Renal pelvis (tissue), 1 donor: ENCODE measurements at regions not wholly inside any gene's neighbourhood (a gene's known extent, or its start where the extent isn't known, plus 50 kb on each side); places are given as distances from the start of the nearest gene placed in this dataset.

Source experiments
- DNase-seq: peaks from one replicate; pipeline ENCODE4 v3.0.0-alpha.2; 2013

- no peak for DNase-seq
Observed at GRCh38 chr18:42137693-42138375, 182.8 kb downstream of the PIK3C3 start.

- no peak for DNase-seq
Observed at GRCh38 chr18:42141439-42141838, 186.4 kb downstream of the PIK3C3 start.

GRCh38 chr18:42155024-42155423, 200.0 kb downstream of the PIK3C3 start:
- no peak for DNase-seq

GRCh38 chr18:42156281-42156680, 201.2 kb downstream of the PIK3C3 start:
- DNase-seq = no peak

GRCh38 chr18:42157420-42157819, 202.4 kb downstream of the PIK3C3 start:
- no peak for DNase-seq

- DNase-seq = no peak
Observed at GRCh38 chr18:42157878-42158277, 202.8 kb downstream of the PIK3C3 start.

- DNase-seq = no peak
Observed at GRCh38 chr18:42159146-42159545, 204.1 kb downstream of the PIK3C3 start.

- no peak for DNase-seq
Observed at GRCh38 chr18:42163321-42163720, 208.3 kb downstream of the PIK3C3 start.

GRCh38 chr18:42164556-42164955, 209.5 kb downstream of the PIK3C3 start:
- DNase-seq = no peak

- no peak for DNase-seq
Observed at GRCh38 chr18:42165922-42166513, 211.0 kb downstream of the PIK3C3 start.

- no peak for DNase-seq
Observed at GRCh38 chr18:42168487-42168886, 213.5 kb downstream of the PIK3C3 start.

GRCh38 chr18:42168907-42169306, 213.9 kb downstream of the PIK3C3 start:
- DNase-seq = no peak

- peak; percentile 50 for DNase-seq
Observed at GRCh38 chr18:42174909-42175308, 219.9 kb downstream of the PIK3C3 start.

- no peak for DNase-seq
Observed at GRCh38 chr18:42176599-42176998, 221.6 kb downstream of the PIK3C3 start.

GRCh38 chr18:42177390-42177789, 222.4 kb downstream of the PIK3C3 start:
- DNase-seq = no peak

- DNase-seq = no peak
Observed at GRCh38 chr18:42178376-42179080, 223.5 kb downstream of the PIK3C3 start.

- DNase-seq = no peak
Observed at GRCh38 chr18:42179542-42180121, 224.6 kb downstream of the PIK3C3 start.

GRCh38 chr18:42181474-42181873, 226.4 kb downstream of the PIK3C3 start:
- DNase-seq = no peak

GRCh38 chr18:42182728-42183700, 228.0 kb downstream of the PIK3C3 start:
- DNase-seq = peak; percentile 8

- no peak for DNase-seq
Observed at GRCh38 chr18:42183746-42184145, 228.7 kb downstream of the PIK3C3 start.

- no peak for DNase-seq
Observed at GRCh38 chr18:42184685-42185477, 229.8 kb downstream of the PIK3C3 start.
